Muscle of arm (tissue), 1 donor: ENCODE measurements at regions not wholly inside any gene's neighbourhood (a gene's known extent, or its start where the extent isn't known, plus 50 kb on each side); places are given as distances from the start of the nearest gene placed in this dataset.

Source experiments
- DNase-seq: peaks from one replicate; pipeline ENCODE4 v3.0.0-alpha.2; 2013

- DNase-seq, result no peak
Observed at GRCh38 chr4:4637710-4638109, 95.9 kb upstream of the STX18 start.

GRCh38 chr4:4633431-4633830 is 91.6 kb upstream of the STX18 start:
- DNase-seq, result no peak

GRCh38 chr4:4631150-4631549 is 89.3 kb upstream of the STX18 start:
- no peak for DNase-seq

GRCh38 chr4:4627906-4628305 is 86.1 kb upstream of the STX18 start:
- DNase-seq, result no peak

- no peak for DNase-seq
Observed at GRCh38 chr4:4627111-4627510, 85.3 kb upstream of the STX18 start.

GRCh38 chr4:4625488-4625887 is 83.6 kb upstream of the STX18 start:
- no peak for DNase-seq

- no peak for DNase-seq
Observed at GRCh38 chr4:4624276-4624897, 82.5 kb upstream of the STX18 start.

- no peak for DNase-seq
Observed at GRCh38 chr4:4619821-4620220, 78.0 kb upstream of the STX18 start.

GRCh38 chr4:4618847-4619246 is 77.0 kb upstream of the STX18 start:
- DNase-seq, result no peak

- peak; percentile 85 for DNase-seq
Observed at GRCh38 chr4:4614925-4615678, 73.3 kb upstream of the STX18 start.

GRCh38 chr4:4613641-4614286 is 71.9 kb upstream of the STX18 start:
- DNase-seq, result no peak

GRCh38 chr4:4613126-4613465 is 71.2 kb upstream of the STX18 start:
- DNase-seq, result no peak

GRCh38 chr4:4610672-4611071 is 68.8 kb upstream of the STX18 start:
- no peak for DNase-seq

GRCh38 chr4:4609622-4610334 is 67.9 kb upstream of the STX18 start:
- DNase-seq, result no peak

GRCh38 chr4:4608214-4608537 is 66.3 kb upstream of the STX18 start:
- DNase-seq, result no peak

GRCh38 chr4:4607336-4608213 is 65.7 kb upstream of the STX18 start:
- no peak for DNase-seq

GRCh38 chr4:4606321-4606720 is 64.5 kb upstream of the STX18 start:
- DNase-seq, result no peak

- DNase-seq, result no peak
Observed at GRCh38 chr4:4605849-4606248, 64.0 kb upstream of the STX18 start.

- no peak for DNase-seq
Observed at GRCh38 chr4:4603592-4603991, 61.7 kb upstream of the STX18 start.

GRCh38 chr4:4603067-4603466 is 61.2 kb upstream of the STX18 start:
- DNase-seq, result no peak

- no peak for DNase-seq
Observed at GRCh38 chr4:4602468-4602867, 60.6 kb upstream of the STX18 start.

GRCh38 chr4:4601803-4602369 is 60.0 kb upstream of the STX18 start:
- no peak for DNase-seq
